Fibroblast of villous mesenchyme (primary cell): ENCODE measurements at regions not wholly inside any gene's neighbourhood (a gene's known extent, or its start where the extent isn't known, plus 50 kb on each side); places are given as distances from the start of the nearest gene placed in this dataset.

Experiments
- DNase-seq: peaks from one replicate; pipeline ENCODE4 v3.0.0-alpha.2; 2010; ENCODE audit warnings: low read depth
- H3K4me3 ChIP-seq: 2 replicates; pipeline ENCODE4 v1.5.1; 2011; ENCODE audit warnings: low read depth, mild to moderate bottlenecking, low read length
- CTCF ChIP-seq: IDR thresholded peaks from 2 replicates; pipeline ENCODE4 v1.5.1; 2012; ENCODE audit warnings: low read depth, mild to moderate bottlenecking, low read length; ENCODE audit not compliant: insufficient read depth

- H3K4me3 ChIP-seq: no peak overlapping the region
- DNase-seq: no peak
- TF ChIP-seq CTCF: no peak
Observed at GRCh38 chr9:22535780-22536179, 89.2 kb downstream of the DMRTA1 start.

- DNase-seq: no peak
- no peak for TF ChIP-seq CTCF
- H3K4me3 ChIP-seq: no peak overlapping the region
Observed at GRCh38 chr9:22537721-22538120, 91.1 kb downstream of the DMRTA1 start.

GRCh38 chr9:22548625-22549024 is 102.0 kb downstream of the DMRTA1 start:
- TF ChIP-seq CTCF: no peak
- DNase-seq: no peak
- no peak overlapping the region for H3K4me3 ChIP-seq

- DNase-seq: no peak
- no peak for TF ChIP-seq CTCF
- no peak overlapping the region for H3K4me3 ChIP-seq
Observed at GRCh38 chr9:22574740-22575139, 128.1 kb downstream of the DMRTA1 start.

GRCh38 chr9:22580788-22581187 is 134.2 kb downstream of the DMRTA1 start:
- TF ChIP-seq CTCF: no peak
- no peak overlapping the region for H3K4me3 ChIP-seq
- DNase-seq: no peak

GRCh38 chr9:22582221-22582620 is 135.6 kb downstream of the DMRTA1 start:
- no peak for DNase-seq
- no peak for TF ChIP-seq CTCF
- no peak overlapping the region for H3K4me3 ChIP-seq

- no peak for TF ChIP-seq CTCF
- no peak for DNase-seq
- no peak overlapping the region for H3K4me3 ChIP-seq
Observed at GRCh38 chr9:22588918-22589317, 142.3 kb downstream of the DMRTA1 start.
